B cell (primary cell): ENCODE measurements at regions not wholly inside any gene's neighbourhood (a gene's known extent, or its start where the extent isn't known, plus 50 kb on each side); places are given as distances from the start of the nearest gene placed in this dataset.

ENCODE experiments used
- ATAC-seq: fragments of 200-7000 bp; cut with Tn5 transposase; one replicate; pipeline ENCODE4 v1.10.0; 2021; ENCODE audit warnings: low read depth, mild to moderate bottlenecking, moderate number of reproducible peaks, moderate library complexity
- CTCF ChIA-PET: fragments of 350-600 bp; sonication (Branson Sonifier 250); formaldehyde crosslinking; loops from one replicate; lab custom pipeline; 2021; ENCODE audit warnings: antibody characterized with exemption, inconsistent platforms; lab: Charles Lee
- POLR2A ChIA-PET: fragments of 350-600 bp; sonication (Branson Sonifier 250); formaldehyde crosslinking; loops from one replicate; lab custom pipeline; 2021; ENCODE audit warnings: antibody characterized with exemption; lab: Charles Lee
- DNase-seq: peaks from one replicate; pipeline ENCODE4 v3.0.0; 2013
- H2AFZ ChIP-seq: 2 replicates; pipeline ENCODE4 v1.6.1; 2012; ENCODE audit warnings: mild to moderate bottlenecking, low read depth, low read length; ENCODE audit not compliant: insufficient read depth, poor library complexity, severe bottlenecking
- H3K27ac ChIP-seq, 2 donors: 1 replicate in 1 of 2; 2 replicates in 1 of 2; pipeline ENCODE4 v1.5.1; 2012 to 2013; ENCODE audit warnings: low read length in 2 of 2, mild to moderate bottlenecking in 2 of 2, moderate library complexity in 1 of 2
- H3K27me3 ChIP-seq, 4 experiments: fragments of 200-600 bp in 1 of 4; sonication (generic) in 1 of 4; replicated peaks in 1 of 4; 1 replicate in 2 of 4; 2 replicates in 2 of 4; pipeline versions ENCODE4 v1.6.1 to v1.7.0; 2013 to 2016; ENCODE audit warnings: low read length in 3 of 4, mild to moderate bottlenecking in 2 of 4, mixed read lengths in 1 of 4, moderate library complexity in 1 of 4; ENCODE audit not compliant: insufficient read depth in 4 of 4, control insufficient read depth in 3 of 4; ENCODE audit errors: control extremely low read depth in 1 of 4
- H3K36me3 ChIP-seq, 2 experiments: replicated peaks in 1 of 2; 1 replicate in 1 of 2; 2 replicates in 1 of 2; pipeline versions ENCODE4 v1.6.1 to v1.7.1; 2013; ENCODE audit warnings: low read length in 1 of 2; ENCODE audit not compliant: insufficient read depth in 2 of 2, control insufficient read depth in 1 of 2; ENCODE audit errors: control extremely low read depth in 1 of 2, extremely low read depth in 1 of 2
- H3K4me1 ChIP-seq, 2 donors: fragments of 200-600 bp in 1 of 2; sonication (generic) in 1 of 2; 1 replicate in 1 of 2; 2 replicates in 1 of 2; pipeline versions ENCODE4 v1.5.1 to v1.6.1; 2013 to 2017; ENCODE audit warnings: low read length in 2 of 2; ENCODE audit not compliant: control insufficient read depth in 2 of 2, insufficient read depth in 2 of 2
- H3K4me2 ChIP-seq: replicated peaks from 2 replicates; pipeline ENCODE3; 2012; ENCODE audit warnings: mild to moderate bottlenecking, low read depth, low read length; ENCODE audit not compliant: poor library complexity, severe bottlenecking
- H3K4me3 ChIP-seq, 5 experiments: fragments of 200-600 bp in 1 of 5; sonication (generic) in 1 of 5; 1 replicate in 3 of 5; 2 replicates in 2 of 5; pipeline versions ENCODE4 v1.5.1 to v1.7.0; 2011 to 2016; ENCODE audit warnings: low read length in 4 of 5, mild to moderate bottlenecking in 4 of 5, low read depth in 2 of 5, control low read depth in 1 of 5, moderate library complexity in 1 of 5; ENCODE audit not compliant: insufficient read depth in 1 of 5; ENCODE audit errors: control extremely low read depth in 1 of 5, extremely low read depth in 1 of 5
- H3K79me2 ChIP-seq: fragments of 200-600 bp; sonication (generic); one replicate; pipeline ENCODE4 v1.6.0; 2016; ENCODE audit warnings: low read length; ENCODE audit not compliant: control insufficient read depth, insufficient read depth
- H3K9ac ChIP-seq: fragments of 200-600 bp; sonication (generic); 2 replicates; pipeline ENCODE4 v1.6.1; 2017; ENCODE audit warnings: mild to moderate bottlenecking, low read length, moderate library complexity
- H3K9me3 ChIP-seq, 3 donors: one replicate each; pipeline versions ENCODE4 v1.6.1 to v1.7.1; 2013; ENCODE audit warnings: low read length in 2 of 3; ENCODE audit not compliant: control insufficient read depth in 2 of 3, insufficient read depth in 1 of 3; ENCODE audit errors: control extremely low read depth in 1 of 3
- H4K20me1 ChIP-seq: 2 replicates; pipeline ENCODE4 v1.6.0; 2012; ENCODE audit warnings: mild to moderate bottlenecking, low read length; ENCODE audit not compliant: insufficient read depth, control insufficient read depth, poor library complexity, severe bottlenecking
- H3K27ac Mint-ChIP-seq: one replicate; pipeline ENCODE4 v1.8.0; 2021; ENCODE audit warnings: mixed read lengths
- H3K27me3 Mint-ChIP-seq: one replicate; pipeline ENCODE4 v1.8.0; 2021; ENCODE audit warnings: mixed read lengths
- H3K4me1 Mint-ChIP-seq: one replicate; pipeline ENCODE4 v1.8.0; 2021; ENCODE audit warnings: mixed read lengths
- H3K4me3 Mint-ChIP-seq: one replicate; pipeline ENCODE4 v1.8.0; 2021; ENCODE audit warnings: mixed read lengths
- H3K9me3 Mint-ChIP-seq: one replicate; pipeline ENCODE4 v1.8.0; 2022; ENCODE audit warnings: mixed read lengths; ENCODE audit not compliant: insufficient read depth
- EZH2 ChIP-seq: IDR thresholded peaks from 2 replicates; pipeline ENCODE4 v1.6.1; 2012; ENCODE audit warnings: borderline replicate concordance, low read depth, mild to moderate bottlenecking, moderate library complexity, low read length; ENCODE audit not compliant: insufficient read depth, poor library complexity, severe bottlenecking
- WGBS: methylation state at CpG from one replicate; pipeline ENCODE4 v1.1.5; 2013; ENCODE audit warnings: missing lambda C conversion rate; ENCODE audit not compliant: insufficient coverage; 5-methylcytosine and 5-hydroxymethylcytosine counted together
- intact Hi-C: fragments of 100-400 bp; cut with micrococcal nuclease; formaldehyde crosslinking; loops from one replicate; pipeline ENCODE4 v1.10.0; 2022
- TF ChIP-seq, protein P1 (sequence below): fragments of 200-600 bp; IDR thresholded peaks from one replicate; pipeline ENCODE4 v1.8.0; 2022; ENCODE audit warnings: antibody characterized with exemption, mild to moderate bottlenecking

DNA sequence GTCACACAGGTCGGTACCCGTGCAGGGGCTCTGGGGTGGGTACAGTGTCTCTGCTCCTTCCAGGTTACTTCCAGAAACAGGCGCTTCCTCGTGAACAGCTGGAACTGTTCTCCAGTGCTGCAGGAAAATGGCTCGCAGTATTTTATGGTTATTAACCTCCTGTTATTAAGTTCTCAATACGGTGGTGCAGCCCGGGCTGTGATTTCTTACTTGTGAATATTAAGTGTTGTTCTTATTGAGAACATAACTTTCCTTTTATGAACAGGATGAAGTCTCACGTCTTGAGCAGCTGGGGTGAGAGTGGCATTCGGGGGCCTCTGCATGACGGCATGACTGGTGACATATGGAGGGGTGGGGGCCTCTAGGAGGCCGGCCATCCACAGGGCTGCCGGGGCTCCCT is 430.8 kb downstream of the GLRX3 start:
- no peaks in the 10 kb centered on the region for H3K79me2 ChIP-seq
- H3K4me1 Mint-ChIP-seq, result no peaks in the 10 kb centered on the region
- POLR2A ChIA-PET, result no interaction called here
- peaks cover 0 to 10% (median 0%) of the 10 kb centered on the region in 3 donors for H3K9me3 ChIP-seq
- H4K20me1 ChIP-seq, result no peaks in the 10 kb centered on the region
- no peak overlapping the region for H3K27ac Mint-ChIP-seq
- no peaks in the 10 kb centered on the region for H3K27me3 Mint-ChIP-seq
- CTCF ChIA-PET, result no interaction called here
- H2AFZ ChIP-seq, result no peak overlapping the region
- H3K27me3 ChIP-seq, result no peaks in the 10 kb centered on the region
- H3K36me3 ChIP-seq, result no peaks in the 10 kb centered on the region
- DNase-seq, result no peak
- H3K9me3 Mint-ChIP-seq, result peaks cover 2% of the 10 kb centered on the region
- ATAC-seq, result no peak
- 91% methylated on average over 7 of the region's 12 CpGs for WGBS
- no peak overlapping the region for H3K27ac ChIP-seq
- H3K4me3 Mint-ChIP-seq, result no peak overlapping the region
- no peaks in the 10 kb centered on the region for H3K4me1 ChIP-seq
- H3K4me3 ChIP-seq, result no peak overlapping the region
- no peak overlapping the region for H3K4me2 ChIP-seq
- no peak overlapping the region for H3K9ac ChIP-seq
- intact Hi-C loops, result no loop called here
- TF ChIP-seq, protein P1, sequence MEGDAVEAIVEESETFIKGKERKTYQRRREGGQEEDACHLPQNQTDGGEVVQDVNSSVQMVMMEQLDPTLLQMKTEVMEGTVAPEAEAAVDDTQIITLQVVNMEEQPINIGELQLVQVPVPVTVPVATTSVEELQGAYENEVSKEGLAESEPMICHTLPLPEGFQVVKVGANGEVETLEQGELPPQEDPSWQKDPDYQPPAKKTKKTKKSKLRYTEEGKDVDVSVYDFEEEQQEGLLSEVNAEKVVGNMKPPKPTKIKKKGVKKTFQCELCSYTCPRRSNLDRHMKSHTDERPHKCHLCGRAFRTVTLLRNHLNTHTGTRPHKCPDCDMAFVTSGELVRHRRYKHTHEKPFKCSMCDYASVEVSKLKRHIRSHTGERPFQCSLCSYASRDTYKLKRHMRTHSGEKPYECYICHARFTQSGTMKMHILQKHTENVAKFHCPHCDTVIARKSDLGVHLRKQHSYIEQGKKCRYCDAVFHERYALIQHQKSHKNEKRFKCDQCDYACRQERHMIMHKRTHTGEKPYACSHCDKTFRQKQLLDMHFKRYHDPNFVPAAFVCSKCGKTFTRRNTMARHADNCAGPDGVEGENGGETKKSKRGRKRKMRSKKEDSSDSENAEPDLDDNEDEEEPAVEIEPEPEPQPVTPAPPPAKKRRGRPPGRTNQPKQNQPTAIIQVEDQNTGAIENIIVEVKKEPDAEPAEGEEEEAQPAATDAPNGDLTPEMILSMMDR, result no peak
- TF ChIP-seq EZH2, result no peak

DNA sequence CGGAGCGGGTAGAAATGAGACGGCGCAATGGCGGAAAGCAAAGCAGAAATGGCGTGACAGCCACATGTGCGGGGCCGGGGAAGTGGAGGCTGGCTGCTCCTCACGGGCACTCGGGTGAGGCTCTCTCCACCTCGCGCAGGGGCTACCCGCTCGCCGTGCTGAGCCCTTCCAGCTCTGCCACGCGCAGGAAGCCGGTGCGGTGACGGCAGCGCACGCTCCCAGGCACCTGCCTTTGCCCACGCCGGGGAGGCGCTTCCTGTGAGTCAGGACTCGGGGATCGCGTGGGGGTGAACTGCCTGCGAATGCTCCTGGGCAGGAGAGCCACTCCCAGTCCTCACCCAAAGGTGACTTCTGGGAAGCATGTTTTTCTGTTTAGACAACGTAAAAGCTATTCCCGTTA is 431.2 kb downstream of the GLRX3 start:
- ATAC-seq (no peak), DNase-seq (no peak)
- Mint-ChIP-seq H3K27ac (no peak overlapping the region), H3K9me3 (peaks cover 2% of the 10 kb centered on the region), H3K4me1 (no peaks in the 10 kb centered on the region), H3K27me3 (no peaks in the 10 kb centered on the region), H3K4me3 (no peak overlapping the region)
- Histone ChIP-seq H3K27me3 (no peaks in the 10 kb centered on the region), H2AFZ (no peak overlapping the region), H4K20me1 (no peaks in the 10 kb centered on the region), H3K79me2 (no peaks in the 10 kb centered on the region), H3K4me3 (no peak overlapping the region), H3K4me1 (no peaks in the 10 kb centered on the region), H3K4me2 (no peak overlapping the region), H3K9ac (no peak overlapping the region), H3K27ac (no peak overlapping the region), H3K9me3 (peaks cover 0 to 10% (median 0%) of the 10 kb centered on the region in 3 donors), H3K36me3 (no peaks in the 10 kb centered on the region)
- TF ChIP-seq EZH2, result no peak
- TF ChIP-seq, protein P1, result no peak
- intact Hi-C loops, result no loop called here
- CTCF ChIA-PET, result no interaction called here
- 96% methylated on average over 31 of the region's 31 CpGs for WGBS
- POLR2A ChIA-PET, result no interaction called here
